ENCODE measurements at regions not wholly inside any gene's neighbourhood (a gene's known extent, or its start where the extent isn't known, plus 50 kb on each side); places are given as distances from the start of the nearest gene placed in this dataset.

DNA sequence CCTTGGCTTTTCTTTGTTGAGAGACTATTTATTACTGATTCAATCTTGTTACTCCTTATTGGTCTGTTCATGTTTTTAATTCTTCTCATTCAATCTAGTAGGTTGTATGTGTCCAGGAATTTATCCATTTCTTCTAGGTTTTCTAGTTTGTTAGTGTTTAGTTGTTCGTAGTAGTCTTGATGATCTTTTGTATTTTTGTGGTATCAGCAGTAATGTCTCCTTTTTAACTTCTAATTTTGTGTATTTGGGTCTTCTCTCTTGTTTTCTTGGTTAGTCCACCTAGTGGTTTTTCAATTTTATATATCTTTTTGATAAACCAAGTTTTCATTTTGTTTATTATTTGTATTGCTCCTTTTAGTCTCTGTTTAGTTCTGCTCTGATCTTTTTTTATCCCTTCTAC is 546.9 kb upstream of the TPK1 start:
- intact Hi-C loops (cut with micrococcal nuclease) (no loop called here), in situ Hi-C loops (cut with MboI) (no loop called here)
- Histone ChIP-seq H3K9ac (ENCODE audit: insufficient read depth in 1 of 2, low read depth in 2 of 2, low read length in 2 of 2) (no peak overlapping the region), H3K9me3 (replicated peaks; ENCODE audit: control insufficient read depth, insufficient read depth, low read depth, low read length) (no peaks in the 10 kb centered on the region), H3K27me3 (ENCODE audit: control insufficient read depth in 2 of 2, insufficient read depth in 2 of 2, low read length in 2 of 2) (no peaks in the 10 kb centered on the region), H3K9me1 (ENCODE audit: control insufficient read depth, insufficient read depth, low read length) (no peaks in the 10 kb centered on the region), H3K4me3 (no peak overlapping the region), H3K4me2 (ENCODE audit: insufficient read depth, low read length) (no peak overlapping the region), H3K4me1 (replicated peaks in 1 of 2; ENCODE audit: control insufficient read depth in 2 of 2, insufficient read depth in 2 of 2, low read length in 2 of 2) (no peaks in the 10 kb centered on the region), H3K79me2 (ENCODE audit: control insufficient read depth, insufficient read depth, low read length) (no peaks in the 10 kb centered on the region), H3K36me3 (ENCODE audit: control insufficient read depth, insufficient read depth, low read length) (no peaks in the 10 kb centered on the region), H4K20me1 (replicated peaks; ENCODE audit: control insufficient read depth, insufficient read depth, low read length) (no peaks in the 10 kb centered on the region), H2AFZ (ENCODE audit: low read depth, low read length) (no peak overlapping the region), H3K27ac (ENCODE audit: extremely low read depth, low read depth, low read length) (no peak overlapping the region)
- 5% methylated on average over 1 of the region's 1 CpG for WGBS (ENCODE audit: insufficient coverage, low coverage, missing lambda C conversion rate)
- no TSS peak for BruUV-seq (replicated peaks)
- FAIRE-seq (no peak), ATAC-seq (no peak), DNase-seq (ENCODE audit: extremely low read depth in 1 of 4, low spot score in 3 of 4) (no peak)
- ChIA-PET CTCF (ENCODE audit: low intra/inter-chr PET ratio) (no interaction called here), POLR2A (no interaction called here)
- TF ChIP-seq ZNF140 (CRISPR knock-in tag; IDR thresholded peaks at IDR 0.05) (no peak), C11orf30 (IDR thresholded peaks at IDR 0.05; ENCODE audit: low read depth) (peak; percentile 55), MAFG (tag; conservative IDR thresholded peaks at IDR 0.05) (0 out of 2 replicates have a peak, but pooled peaks have one; percentile 43), ZNF316 (IDR thresholded peaks at IDR 0.05) (peak; percentile 83)

DNA sequence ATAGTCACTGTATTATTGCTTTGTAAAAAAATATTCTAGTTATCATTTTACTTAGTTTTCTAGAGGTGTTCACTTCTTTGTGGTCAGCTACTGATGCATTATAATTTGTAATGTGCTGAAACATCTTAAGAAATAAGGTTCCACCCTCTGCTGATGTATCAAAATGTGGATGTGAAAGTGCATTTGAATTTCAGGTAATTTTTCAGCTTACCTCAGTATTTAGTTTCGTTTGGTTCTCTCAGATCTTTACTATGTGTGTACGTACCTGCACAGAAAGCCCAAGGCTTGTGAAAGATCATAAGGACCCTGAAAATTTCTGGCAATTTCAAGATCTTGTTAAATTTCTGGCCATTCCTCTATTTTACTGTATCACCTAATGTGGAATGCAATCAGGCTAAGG is 542.3 kb upstream of the TPK1 start:
- Histone ChIP-seq H3K36me3 (ENCODE audit: control insufficient read depth, insufficient read depth, low read length) (no peaks in the 10 kb centered on the region), H3K4me3 (no peak overlapping the region), H3K9me3 (replicated peaks; ENCODE audit: control insufficient read depth, insufficient read depth, low read depth, low read length) (no peaks in the 10 kb centered on the region), H3K27ac (ENCODE audit: extremely low read depth, low read depth, low read length) (no peak overlapping the region), H3K4me1 (replicated peaks in 1 of 2; ENCODE audit: control insufficient read depth in 2 of 2, insufficient read depth in 2 of 2, low read length in 2 of 2) (no peaks in the 10 kb centered on the region), H3K9ac (ENCODE audit: insufficient read depth in 1 of 2, low read depth in 2 of 2, low read length in 2 of 2) (no peak overlapping the region), H3K79me2 (ENCODE audit: control insufficient read depth, insufficient read depth, low read length) (no peaks in the 10 kb centered on the region), H3K27me3 (ENCODE audit: control insufficient read depth in 2 of 2, insufficient read depth in 2 of 2, low read length in 2 of 2) (no peaks in the 10 kb centered on the region), H2AFZ (ENCODE audit: low read depth, low read length) (no peak overlapping the region), H3K4me2 (ENCODE audit: insufficient read depth, low read length) (no peak overlapping the region), H4K20me1 (replicated peaks; ENCODE audit: control insufficient read depth, insufficient read depth, low read length) (no peaks in the 10 kb centered on the region), H3K9me1 (ENCODE audit: control insufficient read depth, insufficient read depth, low read length) (no peaks in the 10 kb centered on the region)
- no peak for FAIRE-seq
- in situ Hi-C loops (cut with MboI) = no loop called here
- no TSS peak for BruUV-seq (replicated peaks)
- DNase-seq (ENCODE audit: extremely low read depth in 1 of 4, low spot score in 3 of 4) = no peak
- WGBS (ENCODE audit: insufficient coverage, low coverage, missing lambda C conversion rate) = 0% methylated on average over 2 of the region's 2 CpGs
- no peak for ATAC-seq
- CTCF ChIA-PET (ENCODE audit: low intra/inter-chr PET ratio) = no interaction called here
- intact Hi-C loops (cut with micrococcal nuclease) = no loop called here
- TF ChIP-seq TOE1 (IDR thresholded peaks at IDR 0.05; ENCODE audit: borderline replicate concordance) = no peak
- no peak for TF ChIP-seq TOE1 (CRISPR knock-in tag; IDR thresholded peaks at IDR 0.05; ENCODE audit: borderline replicate concordance, low read depth)
- no peak for TF ChIP-seq EGR1 (conservative IDR thresholded peaks at IDR 0.05)
- TF ChIP-seq HDAC1 (IDR thresholded peaks at IDR 0.05) = no peak
- TF ChIP-seq, protein P1, sequence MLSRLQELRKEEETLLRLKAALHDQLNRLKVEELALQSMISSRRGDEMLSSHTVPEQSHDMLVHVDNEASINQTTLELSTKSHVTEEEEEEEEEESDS (CRISPR knock-in tag; IDR thresholded peaks at IDR 0.05) = no peak
- no peak for TF ChIP-seq POLR2A (conservative IDR thresholded peaks at IDR 0.05)
- no peak for TF ChIP-seq ZNF165 (CRISPR knock-in tag; IDR thresholded peaks at IDR 0.05; ENCODE audit: borderline replicate concordance)
- TF ChIP-seq ARHGAP35 (IDR thresholded peaks at IDR 0.05; ENCODE audit: partially characterized antibody) = no peak
- no peak for TF ChIP-seq NR4A1 (CRISPR knock-in tag; IDR thresholded peaks at IDR 0.05)
- TF ChIP-seq NR4A1 (tag; IDR thresholded peaks at IDR 0.05) = no peak
- no peak for TF ChIP-seq MECOM (CRISPR knock-in tag; IDR thresholded peaks at IDR 0.05)
- TF ChIP-seq BRD4 (IDR thresholded peaks at IDR 0.05) = no peak
- POLR2A ChIA-PET = no interaction called here

Measured in K562 (cell line).